Natural killer cell treated with Interleukin-12 subunit alpha and Interleukin-12 subunit beta and Interleukin-15 and Interleukin-18, amount 100 ng/mL, for 72 hours (primary cell): ENCODE measurements at regions not wholly inside any gene's neighbourhood (a gene's known extent, or its start where the extent isn't known, plus 50 kb on each side); places are given as distances from the start of the nearest gene placed in this dataset.
"Not testable (repeated sequence)": the region's sequence is repeated elsewhere in the genome, so short reads cannot be mapped to it uniquely, and the experiment has no call there.

Experiments used
- ATAC-seq, 2 donors: fragments of 150-1000 bp; cut with Tn5 transposase in 1 of 2; sonication (Bioruptor Pico), chemical (Tn5 transposase) in 1 of 2; 2 replicates each; pipeline ENCODE4 v1.10.0; 2021
- DNase-seq: peaks from one replicate; pipeline ENCODE4 v3.0.0; 2022; ENCODE audit warnings: low spot score
- H3K27ac Mint-ChIP-seq, 2 donors: 1 replicate in 1 of 2; 2 replicates in 1 of 2; pipeline ENCODE4 v1.8.0; 2022; ENCODE audit warnings: mixed read lengths in 2 of 2, mild to moderate bottlenecking in 1 of 2, moderate library complexity in 1 of 2
- H3K27me3 Mint-ChIP-seq, 2 donors: 1 replicate in 1 of 2; 2 replicates in 1 of 2; pipeline ENCODE4 v1.8.0; 2022; ENCODE audit warnings: mixed read lengths in 2 of 2
- H3K36me3 Mint-ChIP-seq: one replicate; pipeline ENCODE4 v1.8.0; 2022; ENCODE audit warnings: mixed read lengths
- H3K4me1 Mint-ChIP-seq, 2 donors: 1 replicate in 1 of 2; 2 replicates in 1 of 2; pipeline ENCODE4 v1.8.0; 2022; ENCODE audit warnings: low read depth in 2 of 2, mixed read lengths in 2 of 2, mild to moderate bottlenecking in 1 of 2
- H3K4me3 Mint-ChIP-seq: one replicate; pipeline ENCODE4 v1.8.0; 2022; ENCODE audit warnings: mixed read lengths
- H3K9me3 Mint-ChIP-seq: 2 replicates; pipeline ENCODE4 v1.8.0; 2022; ENCODE audit warnings: mixed read lengths

DNA sequence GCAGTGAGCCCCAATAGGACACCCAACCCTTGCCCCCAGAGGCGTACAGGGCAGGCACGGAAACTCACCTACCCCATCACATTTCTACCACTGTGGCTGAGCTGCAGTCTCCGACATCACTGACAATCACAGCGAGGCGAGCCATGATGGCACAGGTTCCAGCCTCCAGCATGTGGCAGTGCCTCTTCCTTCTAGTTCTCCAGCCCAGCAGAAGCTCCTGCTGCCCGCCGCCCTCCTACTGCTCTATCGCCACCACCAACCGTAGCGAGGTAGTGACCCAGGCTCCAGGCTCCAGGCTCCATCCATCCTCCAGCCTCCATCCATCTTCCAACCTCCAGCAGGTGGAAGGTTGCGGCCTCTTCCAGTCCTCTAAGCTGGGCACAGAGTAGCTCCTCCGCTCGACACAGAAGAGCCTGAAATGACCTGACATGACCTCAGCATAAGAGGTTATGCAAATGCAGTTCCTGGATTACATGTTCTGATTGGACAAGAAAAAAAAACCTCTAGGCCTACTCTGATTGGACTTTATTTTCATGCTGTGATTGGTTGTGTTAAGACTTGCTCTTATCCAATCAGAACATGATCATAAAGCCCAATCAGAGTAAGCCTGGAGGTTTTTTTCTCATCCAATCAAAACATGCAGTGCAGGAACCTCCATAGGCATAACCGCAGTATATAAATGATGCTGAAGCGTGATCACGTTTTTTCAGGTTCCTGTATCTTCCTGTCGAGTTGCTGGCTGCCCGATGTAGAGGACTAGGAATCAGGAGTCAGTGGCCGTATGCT lies 438.9 kb upstream of the ZNF337 start:
- no peaks in the 10 kb centered on the region for H3K4me1 Mint-ChIP-seq
- peaks cover 5 to 6% of the 10 kb centered on the region in 2 donors for H3K27me3 Mint-ChIP-seq
- DNase-seq (no peak), ATAC-seq (no peak)
- no peak overlapping the region for H3K4me3 Mint-ChIP-seq
- no peak overlapping the region for H3K27ac Mint-ChIP-seq
- H3K36me3 Mint-ChIP-seq = no peaks in the 10 kb centered on the region
- no peaks in the 10 kb centered on the region for H3K9me3 Mint-ChIP-seq

GRCh38 chr20:26134606-26135005 lies 438.0 kb upstream of the ZNF337 start:
- no peaks in the 10 kb centered on the region for H3K36me3 Mint-ChIP-seq
- no peak for ATAC-seq
- no peak for DNase-seq
- H3K27ac Mint-ChIP-seq = no peak overlapping the region
- H3K4me1 Mint-ChIP-seq = no peaks in the 10 kb centered on the region
- peaks cover 5 to 6% of the 10 kb centered on the region in 2 donors for H3K27me3 Mint-ChIP-seq
- no peak overlapping the region for H3K4me3 Mint-ChIP-seq
- H3K9me3 Mint-ChIP-seq = no peaks in the 10 kb centered on the region

DNA sequence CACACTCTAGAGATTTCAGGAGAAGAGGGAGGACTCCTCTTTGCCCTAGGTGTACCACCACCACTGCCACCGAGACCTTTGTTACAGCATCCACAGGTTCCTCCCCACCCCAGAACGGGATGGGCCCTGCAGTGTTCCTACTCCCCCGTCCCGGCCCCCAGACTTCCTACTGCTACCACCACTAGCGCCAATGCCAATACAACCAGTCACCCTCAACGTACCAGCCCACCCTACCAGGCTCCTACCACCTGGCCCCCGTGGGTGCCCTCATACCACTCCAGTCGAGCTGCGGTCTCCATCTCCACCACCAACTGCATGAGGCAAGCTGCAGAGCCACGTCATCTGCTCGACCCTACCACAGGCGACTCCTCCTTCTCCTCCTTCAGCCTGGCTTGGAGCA lies 437.1 kb upstream of the ZNF337 start:
- not testable (repeated sequence) for H3K4me3 Mint-ChIP-seq, ATAC-seq, H3K36me3 Mint-ChIP-seq, H3K27ac Mint-ChIP-seq, H3K27me3 Mint-ChIP-seq, H3K4me1 Mint-ChIP-seq, H3K9me3 Mint-ChIP-seq, DNase-seq

- ATAC-seq, H3K27ac Mint-ChIP-seq, H3K36me3 Mint-ChIP-seq, H3K9me3 Mint-ChIP-seq, H3K27me3 Mint-ChIP-seq, DNase-seq, H3K4me3 Mint-ChIP-seq, H3K4me1 Mint-ChIP-seq: not testable (repeated sequence)
Observed at GRCh38 chr20:26120920-26121319, 424.3 kb upstream of the ZNF337 start.

DNA sequence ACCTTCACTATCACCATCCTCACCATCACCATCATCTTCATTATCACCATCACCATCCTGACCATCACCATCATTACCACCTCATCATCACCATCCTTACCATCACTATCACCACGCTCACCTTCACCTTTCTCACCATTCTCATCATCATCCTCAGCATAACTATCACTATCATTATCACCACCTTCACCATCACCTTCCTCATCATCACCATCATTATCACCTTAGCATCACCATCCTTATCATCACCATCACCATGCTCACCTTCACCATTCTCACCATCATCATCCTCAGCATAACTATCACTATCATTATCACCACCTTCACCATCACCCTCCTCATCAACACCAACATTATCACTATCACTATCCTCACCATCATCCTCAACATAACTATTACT lies 397.8 kb upstream of the ZNF337 start:
- not testable (repeated sequence) for H3K27me3 Mint-ChIP-seq, ATAC-seq, H3K9me3 Mint-ChIP-seq

DNA sequence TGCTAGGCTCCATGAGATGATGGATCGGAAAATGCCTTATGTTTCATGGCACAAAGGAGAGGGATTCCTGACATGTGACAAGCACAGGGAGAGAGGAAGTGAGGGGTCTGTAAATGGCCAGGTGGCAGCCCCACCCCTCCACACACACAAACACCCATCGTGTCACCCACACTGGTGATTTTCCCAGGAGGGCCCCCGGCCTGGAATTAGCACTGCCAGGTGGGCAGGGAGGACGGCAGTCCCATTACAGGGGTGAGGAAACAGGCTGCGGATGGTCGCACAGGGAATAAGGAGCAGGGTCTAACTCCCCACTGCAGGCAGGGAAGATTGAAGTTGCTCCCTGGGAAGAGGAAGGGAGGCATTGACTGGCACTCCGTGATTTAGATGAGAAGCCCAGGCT lies 395.3 kb upstream of the ZNF337 start:
- not testable (repeated sequence) for H3K27me3 Mint-ChIP-seq, H3K4me1 Mint-ChIP-seq, DNase-seq, ATAC-seq, H3K9me3 Mint-ChIP-seq, H3K4me3 Mint-ChIP-seq, H3K27ac Mint-ChIP-seq, H3K36me3 Mint-ChIP-seq

More for the DNA sequence above, 397.8 kb upstream of the ZNF337 start:
- H3K4me3 Mint-ChIP-seq, H3K4me1 Mint-ChIP-seq, H3K27ac Mint-ChIP-seq, DNase-seq, H3K36me3 Mint-ChIP-seq: not testable (repeated sequence)

- ATAC-seq, H3K9me3 Mint-ChIP-seq, DNase-seq, H3K27ac Mint-ChIP-seq, H3K36me3 Mint-ChIP-seq, H3K4me1 Mint-ChIP-seq, H3K4me3 Mint-ChIP-seq, H3K27me3 Mint-ChIP-seq: not testable (repeated sequence)
Observed at GRCh38 chr20:26086195-26086594, 389.5 kb upstream of the ZNF337 start.

DNA sequence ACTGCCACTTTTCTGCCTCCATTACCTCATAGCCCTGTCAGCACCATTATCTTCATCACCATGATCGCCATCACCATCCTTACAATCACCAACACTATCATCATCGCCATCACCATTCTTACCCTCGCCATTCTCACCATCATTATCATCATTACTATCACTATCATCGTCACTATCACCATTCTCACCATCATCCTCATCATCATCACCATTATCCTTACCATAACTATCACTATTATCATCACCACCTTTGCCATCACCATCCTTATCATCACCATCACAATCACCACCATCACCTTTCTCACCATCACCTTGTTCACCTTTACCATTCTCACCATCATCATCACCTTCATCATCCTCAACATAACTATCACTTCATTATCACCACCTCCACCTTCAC lies 377.3 kb upstream of the ZNF337 start:
- not testable (repeated sequence) for H3K36me3 Mint-ChIP-seq, H3K27me3 Mint-ChIP-seq, H3K27ac Mint-ChIP-seq, H3K9me3 Mint-ChIP-seq, DNase-seq, ATAC-seq, H3K4me1 Mint-ChIP-seq, H3K4me3 Mint-ChIP-seq

DNA sequence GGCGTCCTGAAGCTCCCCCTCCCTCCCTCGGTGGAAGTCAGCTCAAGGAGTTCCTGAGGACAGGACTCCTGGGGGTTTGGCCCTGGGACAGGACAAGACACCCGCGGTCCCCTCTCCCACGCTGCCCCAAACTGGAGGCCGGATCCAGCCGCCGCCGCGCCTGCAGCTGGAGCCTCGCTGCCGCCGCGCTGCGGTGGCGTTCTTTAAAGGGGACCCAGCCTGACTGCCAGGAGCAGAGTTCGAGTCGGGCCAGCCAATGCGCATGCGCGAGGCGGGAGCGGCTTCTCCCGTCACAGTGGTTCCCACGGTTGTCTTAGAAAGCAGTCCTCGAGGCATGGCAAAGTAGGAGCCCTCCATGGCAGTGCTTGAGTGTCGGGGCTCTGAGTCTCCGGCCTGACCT lies 362.7 kb upstream of the ZNF337 start:
- not testable (repeated sequence) for ATAC-seq, H3K27me3 Mint-ChIP-seq, H3K27ac Mint-ChIP-seq, H3K36me3 Mint-ChIP-seq, H3K4me3 Mint-ChIP-seq, H3K9me3 Mint-ChIP-seq, H3K4me1 Mint-ChIP-seq, DNase-seq

DNA sequence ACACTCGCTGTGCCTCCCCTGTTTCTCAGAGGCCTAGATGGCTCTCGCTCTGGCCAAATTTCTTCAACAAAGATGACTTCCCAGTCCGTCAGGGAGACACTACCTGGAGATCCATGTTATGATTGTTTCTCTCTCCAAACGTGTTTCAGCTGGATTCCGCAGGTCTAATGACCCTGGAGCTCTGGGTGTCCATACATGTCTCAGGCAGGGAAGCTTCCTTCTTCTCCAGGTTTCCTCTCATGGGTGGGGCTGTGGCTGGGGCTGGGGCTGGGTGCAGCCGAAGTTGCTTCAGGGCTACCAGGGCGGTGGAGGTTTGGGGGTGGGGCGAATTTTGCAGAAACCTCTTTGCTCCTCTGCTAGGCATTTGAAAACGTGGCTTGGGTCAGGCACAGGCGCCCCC lies 361.8 kb upstream of the ZNF337 start:
- not testable (repeated sequence) for ATAC-seq, H3K27ac Mint-ChIP-seq, H3K4me3 Mint-ChIP-seq, H3K27me3 Mint-ChIP-seq, DNase-seq, H3K36me3 Mint-ChIP-seq, H3K9me3 Mint-ChIP-seq, H3K4me1 Mint-ChIP-seq

DNA sequence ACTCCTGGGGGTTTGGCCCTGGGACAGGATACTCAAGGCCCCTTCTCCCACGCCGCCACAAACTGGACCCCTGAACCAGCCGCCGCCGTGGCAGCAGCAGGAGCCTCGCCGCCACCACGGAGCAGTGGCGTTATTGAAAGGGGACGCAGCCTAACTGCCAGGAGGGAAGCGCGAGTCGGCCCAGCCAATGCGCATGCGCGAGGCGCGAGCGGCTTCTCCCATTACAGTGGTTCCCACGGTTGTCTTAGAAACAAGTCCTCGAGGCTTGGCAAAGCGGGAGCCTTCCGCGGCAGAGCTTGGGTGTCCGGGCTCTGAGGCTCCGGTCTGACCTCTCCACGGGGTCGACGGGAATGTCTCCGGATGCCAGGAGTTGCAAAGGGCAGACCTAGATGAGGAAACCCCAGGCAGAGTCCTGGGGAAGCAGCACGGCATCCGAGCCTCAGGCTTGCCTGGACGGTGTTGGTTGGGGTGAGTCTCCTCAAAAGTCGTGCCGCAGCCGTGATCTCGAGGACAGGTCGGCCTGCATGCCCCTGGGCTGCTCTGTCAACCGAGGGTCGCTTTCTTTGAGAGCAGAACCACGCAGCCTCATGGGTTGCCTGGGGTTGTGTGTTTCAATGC lies 360.6 kb upstream of the ZNF337 start:
- not testable (repeated sequence) for H3K27ac Mint-ChIP-seq, H3K27me3 Mint-ChIP-seq, H3K4me1 Mint-ChIP-seq, H3K4me3 Mint-ChIP-seq, H3K9me3 Mint-ChIP-seq, H3K36me3 Mint-ChIP-seq, DNase-seq
- peak in 1 of 2 donors; percentile 32 for ATAC-seq

DNA sequence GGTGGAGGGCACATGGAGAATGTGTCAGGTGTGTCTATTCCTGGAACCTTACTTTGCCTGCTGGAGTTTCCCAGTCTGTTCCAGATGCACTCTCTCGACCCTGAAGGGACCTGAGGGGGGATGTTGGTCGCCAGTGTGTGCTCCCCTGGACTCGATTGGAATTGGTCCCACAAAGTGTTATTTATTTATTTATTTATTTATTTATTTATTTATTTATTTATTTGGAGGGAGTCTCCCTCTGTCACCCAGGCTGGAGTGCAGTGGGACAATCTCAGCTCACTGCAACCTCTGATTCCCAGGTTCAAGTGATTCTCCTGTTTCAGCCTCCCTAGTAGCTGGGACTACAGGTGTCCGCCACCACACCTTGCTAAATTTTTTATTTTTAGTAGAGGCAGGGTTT lies 329.1 kb upstream of the ZNF337 start:
- not testable (repeated sequence) for ATAC-seq, H3K36me3 Mint-ChIP-seq, H3K27ac Mint-ChIP-seq, H3K27me3 Mint-ChIP-seq, H3K9me3 Mint-ChIP-seq, H3K4me3 Mint-ChIP-seq, H3K4me1 Mint-ChIP-seq, DNase-seq

- not testable (repeated sequence) for H3K27me3 Mint-ChIP-seq, H3K4me3 Mint-ChIP-seq, H3K27ac Mint-ChIP-seq, H3K36me3 Mint-ChIP-seq, H3K9me3 Mint-ChIP-seq, DNase-seq, ATAC-seq
- peaks cover 10 to 15% of the 10 kb centered on the region in 2 donors for H3K4me1 Mint-ChIP-seq
Observed at GRCh38 chr20:26010942-26011276, 314.3 kb upstream of the ZNF337 start.

GRCh38 chr20:26010224-26010941 lies 313.7 kb upstream of the ZNF337 start:
- not testable (repeated sequence) for DNase-seq, H3K36me3 Mint-ChIP-seq, H3K27me3 Mint-ChIP-seq, ATAC-seq, H3K9me3 Mint-ChIP-seq
- Mint-ChIP-seq H3K27ac (peak overlapping the region; percentile 83 to 90), H3K4me3 (peak overlapping the region; percentile 97), H3K4me1 (peaks cover 10 to 15% of the 10 kb centered on the region in 2 donors)
